Common myeloid progenitor, CD34-positive (primary cell): ENCODE measurements at regions not wholly inside any gene's neighbourhood (a gene's known extent, or its start where the extent isn't known, plus 50 kb on each side); places are given as distances from the start of the nearest gene placed in this dataset.

Experiments used
- CTCF ChIA-PET: fragments of 350-600 bp; sonication (Branson Sonifier 250); formaldehyde crosslinking; loops from one replicate; lab custom pipeline; 2021; ENCODE audit warnings: antibody characterized with exemption; lab: Charles Lee
- POLR2A ChIA-PET: fragments of 350-600 bp; sonication (Branson Sonifier 250); formaldehyde crosslinking; loops from one replicate; lab custom pipeline; 2021; ENCODE audit warnings: antibody characterized with exemption; lab: Charles Lee
- DNase-seq, 3 donors: peaks; one replicate each; pipeline versions ENCODE4 v3.0.0 to v3.0.0-alpha.2; 2013
- H3K27ac ChIP-seq, 2 experiments: 1 replicate in 1 of 2; 2 replicates in 1 of 2; pipeline ENCODE4 v1.7.0; 2013; ENCODE audit warnings: inconsistent platforms in 2 of 2, low read length in 2 of 2, mild to moderate bottlenecking in 2 of 2, low read depth in 1 of 2, moderate library complexity in 1 of 2; ENCODE audit not compliant: severe bottlenecking in 2 of 2, insufficient read depth in 1 of 2, poor library complexity in 1 of 2
- H3K27me3 ChIP-seq, 5 experiments: replicated peaks in 2 of 5; 1 replicate in 3 of 5; 2 replicates in 2 of 5; pipeline versions ENCODE4 v1.6.1 to v1.7.0; 2013; ENCODE audit warnings: low read length in 4 of 5, mild to moderate bottlenecking in 2 of 5, moderate library complexity in 2 of 5, inconsistent platforms in 1 of 5; ENCODE audit not compliant: insufficient read depth in 5 of 5, control insufficient read depth in 4 of 5
- H3K36me3 ChIP-seq, 4 experiments: 1 replicate in 2 of 4; 2 replicates in 2 of 4; pipeline versions ENCODE4 v1.6.1 to v1.7.0; 2013; ENCODE audit warnings: low read length in 3 of 4, control low read depth in 1 of 4, mild to moderate bottlenecking in 1 of 4; ENCODE audit not compliant: control insufficient read depth in 4 of 4, insufficient read depth in 4 of 4
- H3K4me1 ChIP-seq, 4 experiments: 1 replicate in 3 of 4; 2 replicates in 1 of 4; pipeline versions ENCODE4 v1.6.1 to v1.7.1; 2013; ENCODE audit warnings: low read length in 3 of 4, mild to moderate bottlenecking in 3 of 4, control low read depth in 1 of 4, inconsistent platforms in 1 of 4, moderate library complexity in 1 of 4; ENCODE audit not compliant: control insufficient read depth in 4 of 4, insufficient read depth in 4 of 4; ENCODE audit errors: control extremely low read depth in 1 of 4
- H3K4me3 ChIP-seq, 7 experiments: 1 replicate in 4 of 7; 2 replicates in 3 of 7; pipeline versions ENCODE4 v1.5.1 to v1.7.0; 2013; ENCODE audit warnings: mild to moderate bottlenecking in 7 of 7, low read length in 6 of 7, moderate library complexity in 6 of 7, inconsistent platforms in 2 of 7, low read depth in 2 of 7, control low read depth in 1 of 7; ENCODE audit not compliant: insufficient read depth in 4 of 7, control insufficient read depth in 1 of 7; ENCODE audit errors: extremely low read depth in 1 of 7
- H3K9me3 ChIP-seq, 5 experiments: 1 replicate in 4 of 5; 2 replicates in 1 of 5; pipeline versions ENCODE4 v1.6.1 to v1.7.1; 2013; ENCODE audit warnings: low read length in 4 of 5, mild to moderate bottlenecking in 2 of 5, inconsistent platforms in 1 of 5, low read depth in 1 of 5, moderate library complexity in 1 of 5; ENCODE audit not compliant: control insufficient read depth in 4 of 5, insufficient read depth in 2 of 5; ENCODE audit errors: control extremely low read depth in 1 of 5
- WGBS: methylation state at CpG from one replicate; pipeline ENCODE4 v1.1.5; 2013; ENCODE audit not compliant: insufficient coverage; 5-methylcytosine and 5-hydroxymethylcytosine counted together

GRCh38 chr22:27685515-27685914 lies 116.0 kb downstream of the MN1 start:
- POLR2A ChIA-PET, result no interaction called here
- Histone ChIP-seq H3K4me1 (no peaks in the 10 kb centered on the region), H3K27ac (no peak overlapping the region), H3K4me3 (no peak overlapping the region), H3K9me3 (peaks cover 0 to 3% (median 0%) of the 10 kb centered on the region in 5 experiments), H3K27me3 (no peaks in the 10 kb centered on the region), H3K36me3 (no peaks in the 10 kb centered on the region)
- CTCF ChIA-PET, result no interaction called here
- 93% methylated on average over 5 of the region's 5 CpGs for WGBS
- DNase-seq, result no peak

GRCh38 chr22:27685970-27686369 lies 115.6 kb downstream of the MN1 start:
- H3K9me3 ChIP-seq, result peaks cover 0 to 3% (median 0%) of the 10 kb centered on the region in 5 experiments
- H3K4me1 ChIP-seq, result no peaks in the 10 kb centered on the region
- WGBS, result 89% methylated on average over 1 of the region's 1 CpG
- no peaks in the 10 kb centered on the region for H3K36me3 ChIP-seq
- CTCF ChIA-PET, result no interaction called here
- DNase-seq, result no peak
- POLR2A ChIA-PET, result no interaction called here
- H3K27ac ChIP-seq, result no peak overlapping the region
- no peak overlapping the region for H3K4me3 ChIP-seq
- no peaks in the 10 kb centered on the region for H3K27me3 ChIP-seq

GRCh38 chr22:27686534-27686933 lies 115.0 kb downstream of the MN1 start:
- Histone ChIP-seq H3K4me3 (no peak overlapping the region), H3K4me1 (no peaks in the 10 kb centered on the region), H3K9me3 (peaks cover 0 to 3% (median 0%) of the 10 kb centered on the region in 5 experiments), H3K27me3 (no peaks in the 10 kb centered on the region), H3K36me3 (no peaks in the 10 kb centered on the region), H3K27ac (no peak overlapping the region)
- ChIA-PET CTCF (no interaction called here), POLR2A (no interaction called here)
- 90% methylated on average over 9 of the region's 10 CpGs for WGBS
- DNase-seq, result no peak

GRCh38 chr22:27687984-27688545 lies 113.5 kb downstream of the MN1 start:
- Histone ChIP-seq H3K36me3 (no peaks in the 10 kb centered on the region), H3K4me3 (no peak overlapping the region), H3K27me3 (no peaks in the 10 kb centered on the region), H3K4me1 (no peaks in the 10 kb centered on the region), H3K9me3 (peaks cover 0 to 3% (median 0%) of the 10 kb centered on the region in 5 experiments), H3K27ac (no peak overlapping the region)
- no peak for DNase-seq
- ChIA-PET POLR2A (no interaction called here), CTCF (interaction anchor here (1.0 kb wide), 1 partner anchor 9 kb away, joined by 3 read pairs; no protein-coding TSS in a partner anchor)
- WGBS, result 93% methylated on average over 2 of the region's 3 CpGs

- CTCF ChIA-PET, result no interaction called here
- no peaks in the 10 kb centered on the region for H3K4me1 ChIP-seq
- POLR2A ChIA-PET, result no interaction called here
- H3K9me3 ChIP-seq, result peaks cover 0 to 3% (median 0%) of the 10 kb centered on the region in 5 experiments
- H3K27me3 ChIP-seq, result no peaks in the 10 kb centered on the region
- no peak overlapping the region for H3K27ac ChIP-seq
- no peak for DNase-seq
- WGBS, result 88% methylated on average over 1 of the region's 1 CpG
- H3K36me3 ChIP-seq, result no peaks in the 10 kb centered on the region
- H3K4me3 ChIP-seq, result no peak overlapping the region
These were observed 111.9 kb downstream of the MN1 start for GRCh38 chr22:27689664-27690063.

DNA sequence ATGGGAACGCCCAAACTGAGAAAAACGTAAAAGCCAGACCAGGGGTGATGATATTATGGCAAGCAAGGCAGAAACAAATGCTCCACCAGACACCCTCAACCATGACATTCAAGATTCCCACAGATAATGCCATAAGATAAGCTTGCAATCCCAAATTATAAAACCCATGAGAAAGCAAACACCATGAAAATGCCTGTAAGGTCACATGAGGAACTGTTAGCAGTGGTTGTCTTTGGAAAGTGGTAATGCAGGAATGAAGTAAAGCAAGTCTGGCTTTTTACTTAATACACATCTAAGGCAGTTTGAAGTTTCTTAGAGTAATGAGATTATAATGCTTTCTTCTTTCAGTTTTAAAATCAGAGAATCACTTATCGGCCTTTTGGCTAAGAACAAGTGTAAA lies 111.0 kb downstream of the MN1 start:
- no peak for DNase-seq
- Histone ChIP-seq H3K36me3 (no peaks in the 10 kb centered on the region), H3K9me3 (peaks cover 0 to 3% (median 0%) of the 10 kb centered on the region in 5 experiments), H3K27ac (no peak overlapping the region), H3K27me3 (no peaks in the 10 kb centered on the region), H3K4me1 (no peaks in the 10 kb centered on the region), H3K4me3 (no peak overlapping the region)
- CTCF ChIA-PET, result no interaction called here
- POLR2A ChIA-PET, result no interaction called here
- no CpG with 5 or more reads among the region's 3 CpGs for WGBS

DNA sequence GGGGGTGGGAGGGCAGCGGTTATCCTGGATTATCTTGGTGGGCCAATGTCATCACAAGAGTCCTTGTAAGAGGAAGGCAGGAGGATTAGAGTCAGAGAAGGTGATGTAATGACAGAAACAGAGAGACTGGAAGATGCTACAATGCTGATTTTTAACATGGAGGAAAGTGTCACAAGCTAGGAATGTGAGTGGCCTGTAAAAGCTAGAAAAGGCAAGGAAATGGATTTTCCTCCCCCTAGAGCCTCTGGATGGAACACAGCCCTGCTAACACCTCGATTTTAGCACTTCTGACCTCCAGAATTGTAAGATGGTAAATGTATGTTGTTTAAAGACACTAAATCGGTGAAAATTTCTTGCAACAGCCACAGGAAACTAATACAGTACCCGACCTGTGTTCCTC lies 109.3 kb downstream of the MN1 start:
- 83% methylated on average over 2 of the region's 4 CpGs for WGBS
- ChIA-PET POLR2A (no interaction called here), CTCF (interaction anchor here (1.0 to 1.3 kb wide), 2 partner anchors 11 to 13 kb away, joined by 3 to 4 read pairs; no protein-coding TSS in a partner anchor)
- H3K27me3 ChIP-seq, result no peaks in the 10 kb centered on the region
- no peak for DNase-seq
- H3K27ac ChIP-seq, result no peak overlapping the region
- no peaks in the 10 kb centered on the region for H3K4me1 ChIP-seq
- H3K4me3 ChIP-seq, result no peak overlapping the region
- H3K9me3 ChIP-seq, result peaks cover 0 to 5% (median 2%) of the 10 kb centered on the region in 5 experiments
- H3K36me3 ChIP-seq, result no peaks in the 10 kb centered on the region
